GM18861 (cell line): ENCODE measurements at regions not wholly inside any gene's neighbourhood (a gene's known extent, or its start where the extent isn't known, plus 50 kb on each side); places are given as distances from the start of the nearest gene placed in this dataset.

Experiments used
- ATAC-seq: cut with Tn5 transposase; IDR thresholded peaks from one replicate; pipeline ENCODE4 v1.9.1; 2021; ENCODE audit not compliant: unreplicated experiment

GRCh38 chr4:14087921-14088320 lies 460.4 kb upstream of the BOD1L1 start:
- ATAC-seq = no peak

- ATAC-seq = no peak
Measured at GRCh38 chr4:14091531-14091930, 464.0 kb upstream of the BOD1L1 start.

- ATAC-seq = no peak
Measured at GRCh38 chr4:14091966-14092365, 464.4 kb upstream of the BOD1L1 start.

- no peak for ATAC-seq
Measured at GRCh38 chr4:14092741-14093140, 465.2 kb upstream of the BOD1L1 start.

GRCh38 chr4:14095831-14096230 lies 468.3 kb upstream of the BOD1L1 start:
- ATAC-seq = no peak

- no peak for ATAC-seq
Measured at GRCh38 chr4:14096396-14096965, 469.0 kb upstream of the BOD1L1 start.

GRCh38 chr4:14100349-14100748 lies 472.8 kb upstream of the BOD1L1 start:
- ATAC-seq = no peak

- ATAC-seq = no peak
Measured at GRCh38 chr4:14110407-14110806, 482.9 kb upstream of the BOD1L1 start.

GRCh38 chr4:14111730-14112181 lies 484.2 kb upstream of the BOD1L1 start:
- ATAC-seq = no peak

GRCh38 chr4:14115106-14115505 lies 487.6 kb upstream of the BOD1L1 start:
- no peak for ATAC-seq

GRCh38 chr4:14117575-14118238 lies 490.2 kb upstream of the BOD1L1 start:
- ATAC-seq = peak; percentile 45

GRCh38 chr4:14124816-14125215 lies 497.3 kb upstream of the BOD1L1 start:
- ATAC-seq = no peak

GRCh38 chr4:14125375-14126129 lies 498.0 kb upstream of the BOD1L1 start:
- ATAC-seq = peak; percentile 95

- no peak for ATAC-seq
Measured at GRCh38 chr4:14130551-14130950, 503.0 kb upstream of the BOD1L1 start.

- ATAC-seq = no peak
Measured at GRCh38 chr4:14131335-14131734, 503.8 kb upstream of the BOD1L1 start.

- no peak for ATAC-seq
Measured at GRCh38 chr4:14132301-14132700, 504.8 kb upstream of the BOD1L1 start.

GRCh38 chr4:14138106-14138505 lies 510.6 kb upstream of the BOD1L1 start:
- ATAC-seq = no peak

- no peak for ATAC-seq
Measured at GRCh38 chr4:14143892-14144291, 516.4 kb upstream of the BOD1L1 start.

GRCh38 chr4:14149176-14150053 lies 521.9 kb upstream of the BOD1L1 start:
- ATAC-seq = no peak

- no peak for ATAC-seq
Measured at GRCh38 chr4:14151101-14151500, 523.6 kb upstream of the BOD1L1 start.

- peak; percentile 84 for ATAC-seq
Measured at GRCh38 chr4:14152834-14153519, 525.5 kb upstream of the BOD1L1 start.
